H1 (cell line): ENCODE measurements at regions not wholly inside any gene's neighbourhood (a gene's known extent, or its start where the extent isn't known, plus 50 kb on each side); places are given as distances from the start of the nearest gene placed in this dataset.

ENCODE experiments used
- CTCF ChIA-PET: fragments of 300-600 bp; sonication (Branson Sonifier 250); formaldehyde crosslinking; loops from one replicate; lab custom pipeline; 2021; ENCODE audit not compliant: partially characterized antibody; lab: Charles Lee
- POLR2A ChIA-PET: fragments of 300-600 bp; sonication (Branson Sonifier 250); formaldehyde crosslinking; loops from one replicate; lab custom pipeline; 2021; ENCODE audit warnings: inconsistent platforms; ENCODE audit not compliant: partially characterized antibody; lab: Charles Lee
- DNase-seq, 2 experiments: peaks; one replicate each; pipeline versions ENCODE4 v3.0.0 to v3.0.0-alpha.2; 2010 to 2022; ENCODE audit warnings: low spot score in 2 of 2, low read depth in 1 of 2, mixed read lengths in 1 of 2
- FAIRE-seq: peaks from 2 replicates; lab custom pipeline; 2011; peaks lifted over from hg19 to GRCh38; lab: Jason Lieb, UNC
- H2AFZ ChIP-seq: 2 replicates; pipeline ENCODE4 v1.8.1; 2012; ENCODE audit warnings: low read length, inconsistent platforms
- H2AK5ac ChIP-seq: 2 replicates; pipeline ENCODE4 v1.6.1; 2013; ENCODE audit warnings: low read depth, low read length
- H2BK120ac ChIP-seq: replicated peaks from 2 replicates; pipeline ENCODE3; 2013; ENCODE audit warnings: low read depth, low read length, inconsistent platforms
- H2BK12ac ChIP-seq: 2 replicates; pipeline ENCODE4 v1.6.1; 2013; ENCODE audit warnings: low read depth, low read length
- H2BK15ac ChIP-seq: 2 replicates; pipeline ENCODE4 v1.6.1; 2013; ENCODE audit warnings: low read length
- H2BK20ac ChIP-seq: 2 replicates; pipeline ENCODE4 v1.6.1; 2013; ENCODE audit warnings: low read length
- H2BK5ac ChIP-seq: 2 replicates; pipeline ENCODE4 v1.6.1; 2013; ENCODE audit warnings: low read depth, low read length
- H3K14ac ChIP-seq: 2 replicates; pipeline ENCODE4 v1.6.1; 2013; ENCODE audit warnings: inconsistent platforms; ENCODE audit not compliant: insufficient read length
- H3K18ac ChIP-seq: 2 replicates; pipeline ENCODE4 v1.6.1; 2013; ENCODE audit warnings: low read length; ENCODE audit errors: extremely low read depth
- H3K23ac ChIP-seq: 2 replicates; pipeline ENCODE4 v1.6.1; 2013; ENCODE audit warnings: inconsistent platforms; ENCODE audit not compliant: insufficient read length
- H3K23me2 ChIP-seq: 2 replicates; pipeline ENCODE4 v1.6.1; 2013; ENCODE audit warnings: low read depth, low read length
- H3K27ac ChIP-seq: 2 replicates; pipeline ENCODE4 v1.6.1; 2011; ENCODE audit warnings: low read depth, low read length, inconsistent platforms
- H3K27me3 ChIP-seq, 4 experiments: replicated peaks in 1 of 4; 1 replicate in 1 of 4; 2 replicates in 3 of 4; pipeline versions ENCODE4 v1.6.1 to v1.8.1; 2011 to 2013; ENCODE audit warnings: low read length in 3 of 4, mild to moderate bottlenecking in 3 of 4, inconsistent platforms in 2 of 4, mixed read lengths in 2 of 4, moderate library complexity in 1 of 4; ENCODE audit not compliant: control insufficient read depth in 3 of 4, insufficient read depth in 3 of 4; ENCODE audit errors: extremely low read depth in 1 of 4
- H3K36me3 ChIP-seq, 4 experiments: 2 replicates each; pipeline versions ENCODE4 v1.6.1 to v1.8.1; 2011 to 2013; ENCODE audit warnings: mild to moderate bottlenecking in 4 of 4, low read length in 3 of 4, moderate library complexity in 2 of 4, control low read depth in 1 of 4, inconsistent platforms in 1 of 4; ENCODE audit not compliant: insufficient read depth in 4 of 4, control insufficient read depth in 2 of 4
- H3K4ac ChIP-seq: replicated peaks from 2 replicates; pipeline ENCODE3; 2013; ENCODE audit warnings: low read length, low read depth, mixed read lengths, inconsistent platforms; ENCODE audit not compliant: insufficient read length
- H3K4me1 ChIP-seq, 4 experiments: replicated peaks in 1 of 4; 1 replicate in 1 of 4; 2 replicates in 3 of 4; pipeline versions ENCODE4 v1.6.1 to v1.8.1; 2011 to 2013; ENCODE audit warnings: low read length in 3 of 4, inconsistent platforms in 2 of 4, mixed read lengths in 1 of 4; ENCODE audit not compliant: insufficient read depth in 4 of 4, control insufficient read depth in 3 of 4
- H3K4me2 ChIP-seq, 2 experiments: 2 replicates each; pipeline versions ENCODE4 v1.6.1 to v1.8.1; 2011 to 2013; ENCODE audit warnings: low read depth in 2 of 2, low read length in 2 of 2, control low read depth in 1 of 2, inconsistent platforms in 1 of 2, mild to moderate bottlenecking in 1 of 2; ENCODE audit not compliant: insufficient read depth in 1 of 2
- H3K4me3 ChIP-seq, 4 experiments: fragments of 200-600, 300-600 bp in 1 of 4; sonication (generic), shearing (Covaris generic), sonication (Bioruptor Twin) in 1 of 4; 2 replicates each; pipeline versions ENCODE4 v1.5.1 to v1.8.1; 2011 to 2016; ENCODE audit warnings: low read length in 4 of 4, low read depth in 3 of 4, control low read depth in 2 of 4, inconsistent platforms in 2 of 4, mild to moderate bottlenecking in 2 of 4, mixed read lengths in 1 of 4, moderate library complexity in 1 of 4; ENCODE audit not compliant: insufficient read depth in 2 of 4; ENCODE audit errors: extremely low read depth in 1 of 4
- H3K56ac ChIP-seq: replicated peaks from 2 replicates; pipeline ENCODE3; 2013; ENCODE audit warnings: low read depth, mild to moderate bottlenecking, mixed read lengths, low read length, inconsistent platforms; ENCODE audit not compliant: insufficient read length
- H3K79me1 ChIP-seq: 2 replicates; pipeline ENCODE4 v1.6.1; 2013; ENCODE audit warnings: low read depth, low read length, control low read depth
- H3K79me2 ChIP-seq, 2 experiments: 2 replicates each; pipeline versions ENCODE4 v1.6.1 to v1.8.1; 2012 to 2013; ENCODE audit warnings: low read length in 2 of 2, mild to moderate bottlenecking in 2 of 2, inconsistent platforms in 1 of 2; ENCODE audit not compliant: insufficient read depth in 2 of 2, control insufficient read depth in 1 of 2
- H3K9ac ChIP-seq, 4 experiments: replicated peaks in 1 of 4; 1 replicate in 1 of 4; 2 replicates in 3 of 4; pipeline versions ENCODE4 v1.6.1 to v1.8.1; 2011 to 2013; ENCODE audit warnings: low read depth in 3 of 4, low read length in 3 of 4, control low read depth in 2 of 4, mild to moderate bottlenecking in 2 of 4, moderate library complexity in 2 of 4, inconsistent platforms in 1 of 4; ENCODE audit errors: extremely low read depth in 1 of 4
- H3K9me3 ChIP-seq, 2 experiments: 2 replicates each; pipeline versions ENCODE4 v1.6.1 to v1.8.1; 2012 to 2013; ENCODE audit warnings: mild to moderate bottlenecking in 2 of 2, moderate library complexity in 2 of 2, control low read depth in 1 of 2, inconsistent platforms in 1 of 2, low read depth in 1 of 2, low read length in 1 of 2, mixed read lengths in 1 of 2; ENCODE audit not compliant: insufficient read depth in 2 of 2
- H4K20me1 ChIP-seq, 2 experiments: replicated peaks in 1 of 2; 2 replicates each; pipeline versions ENCODE3 to v1.8.1; 2011 to 2013; ENCODE audit warnings: inconsistent platforms in 2 of 2, low read length in 2 of 2, mild to moderate bottlenecking in 1 of 2; ENCODE audit not compliant: insufficient read depth in 2 of 2, control insufficient read depth in 1 of 2
- H4K5ac ChIP-seq: 2 replicates; pipeline ENCODE4 v1.6.1; 2013; ENCODE audit warnings: low read length, low read depth, mixed read lengths, inconsistent platforms; ENCODE audit not compliant: insufficient read length
- H4K8ac ChIP-seq: 2 replicates; pipeline ENCODE4 v1.8.0; 2013; ENCODE audit warnings: mild to moderate bottlenecking, moderate library complexity, low read length, inconsistent platforms; ENCODE audit not compliant: insufficient read depth; ENCODE audit errors: extremely low read depth
- H4K91ac ChIP-seq: replicated peaks from 2 replicates; pipeline ENCODE3; 2013; ENCODE audit warnings: low read length, mixed read lengths, inconsistent platforms; ENCODE audit not compliant: insufficient read length
- CBX8 ChIP-seq: fragments of 300-800, 300-1000 bp; sonication (generic); IDR thresholded peaks from 2 replicates; pipeline ENCODE4 v1.7.1; 2016; ENCODE audit warnings: low read depth, low read length, borderline replicate concordance
- CHD2 ChIP-seq: IDR thresholded peaks from 2 replicates; pipeline ENCODE4 v1.6.1; 2012; ENCODE audit warnings: low read length, improper control_type of control experiment
- HDAC2 ChIP-seq, 2 experiments: fragments of 300-600 bp in 1 of 2; sonication (generic) in 1 of 2; IDR thresholded peaks; 2 replicates each; pipeline ENCODE4 v1.6.1; 2011 to 2012; ENCODE audit warnings: low read depth in 2 of 2, low read length in 2 of 2, mild to moderate bottlenecking in 2 of 2, moderate library complexity in 2 of 2, borderline replicate concordance in 1 of 2, inconsistent platforms in 1 of 2
- KDM1A ChIP-seq: fragments of 200-600, 300-600 bp; sonication (generic); IDR thresholded peaks from 2 replicates; pipeline ENCODE4 v1.7.1; 2016; ENCODE audit warnings: mild to moderate bottlenecking, low read length, borderline replicate concordance
- MAFK ChIP-seq: IDR thresholded peaks from 2 replicates; pipeline ENCODE4 v1.6.1; 2012; ENCODE audit warnings: low read depth, mild to moderate bottlenecking, improper control_type of control experiment, low read length
- NRF1 ChIP-seq: IDR thresholded peaks from 2 replicates; pipeline ENCODE4 v1.6.1; 2011; ENCODE audit warnings: mild to moderate bottlenecking, low read depth, low read length, improper control_type of control experiment
- RXRA ChIP-seq: IDR thresholded peaks from 2 replicates; pipeline ENCODE4 v1.6.1; 2011; ENCODE audit warnings: low read depth, mild to moderate bottlenecking, low read length, moderate library complexity; ENCODE audit not compliant: insufficient read depth
- SIRT6 ChIP-seq: IDR thresholded peaks from one replicate; pipeline ENCODE4 v1.7.1; 2012; ENCODE audit warnings: low read length, inconsistent platforms
- SP4 ChIP-seq: IDR thresholded peaks from 2 replicates; pipeline ENCODE4 v1.6.1; 2012; ENCODE audit warnings: low read length, inconsistent platforms
- SUZ12 ChIP-seq: fragments of 200-600 bp; sonication (generic); IDR thresholded peaks from 2 replicates; pipeline ENCODE4 v1.6.1; 2012; ENCODE audit warnings: mild to moderate bottlenecking, inconsistent platforms, low read length, moderate library complexity, mixed read lengths
- TCF12 ChIP-seq: IDR thresholded peaks from 2 replicates; pipeline ENCODE4 v1.6.1; 2011; ENCODE audit warnings: low read depth, mild to moderate bottlenecking, low read length
- TEAD4 ChIP-seq: IDR thresholded peaks from 2 replicates; pipeline ENCODE4 v1.6.1; 2012; ENCODE audit warnings: low read depth, low read length, inconsistent platforms, mixed read lengths
- ZNF274 ChIP-seq: IDR thresholded peaks from 2 replicates; pipeline ENCODE4 v1.7.0; 2012; ENCODE audit warnings: low read length, borderline replicate concordance; ENCODE audit errors: extremely low read depth
- WGBS, 2 experiments: shearing (Covaris generic) in 1 of 2; methylation state at CpG; one replicate each; pipeline versions ENCODE4 v1.1.6 to v1.1.7; 2013 to 2015; ENCODE audit warnings: low lambda C conversion rate in 2 of 2, mixed read lengths in 2 of 2, inconsistent platforms in 1 of 2, low coverage in 1 of 2, missing lambda C conversion rate in 1 of 2; ENCODE audit not compliant: insufficient replicate concordance in 2 of 2, insufficient coverage in 1 of 2, insufficient read length in 1 of 2; ENCODE audit errors: extremely low coverage in 1 of 2, missing lambda C conversion rate in 1 of 2; 5-methylcytosine and 5-hydroxymethylcytosine counted together
- TF ChIP-seq, protein P1 (sequence below): IDR thresholded peaks from 2 replicates; pipeline ENCODE4 v1.6.1; 2011; ENCODE audit warnings: low read length, improper control_type of control experiment

DNA sequence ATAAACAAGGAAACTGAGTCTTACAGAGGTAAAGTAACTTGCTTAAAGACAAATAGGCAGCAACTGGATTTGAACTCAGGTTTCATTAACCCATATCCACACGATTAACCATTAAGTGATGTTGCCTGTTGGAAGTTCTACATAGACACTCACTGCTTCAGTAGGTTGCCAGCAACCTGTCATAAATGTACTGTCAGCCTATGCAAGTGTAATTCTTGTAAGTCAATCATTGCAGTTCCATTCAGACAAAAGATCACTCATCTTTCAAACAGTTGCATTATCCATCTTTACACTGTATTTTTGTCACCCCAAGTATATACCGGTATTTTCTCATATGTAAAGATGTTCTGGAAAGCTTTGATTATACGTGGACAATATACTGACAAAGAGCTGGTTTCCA, 676.9 kb upstream of the PCDH20 start:
- H3K9me3 ChIP-seq: no peaks in the 10 kb centered on the region
- H4K91ac ChIP-seq: no peak overlapping the region
- H4K5ac ChIP-seq: no peak overlapping the region
- no peak overlapping the region for H3K14ac ChIP-seq
- no peaks in the 10 kb centered on the region for H3K36me3 ChIP-seq
- no peak overlapping the region for H2BK5ac ChIP-seq
- no peak for FAIRE-seq
- H3K4me1 ChIP-seq: no peaks in the 10 kb centered on the region
- H3K23me2 ChIP-seq: no peaks in the 10 kb centered on the region
- H2BK20ac ChIP-seq: no peak overlapping the region
- no peak overlapping the region for H2BK120ac ChIP-seq
- H2AK5ac ChIP-seq: no peak overlapping the region
- no peaks in the 10 kb centered on the region for H4K20me1 ChIP-seq
- H2BK15ac ChIP-seq: no peak overlapping the region
- H2AFZ ChIP-seq: no peak overlapping the region
- no peak overlapping the region for H3K4me2 ChIP-seq
- H3K79me2 ChIP-seq: no peaks in the 10 kb centered on the region
- H3K79me1 ChIP-seq: no peaks in the 10 kb centered on the region
- DNase-seq: no peak
- H3K56ac ChIP-seq: no peak overlapping the region
- H3K9ac ChIP-seq: no peak overlapping the region
- no peak overlapping the region for H2BK12ac ChIP-seq
- ChIA-PET CTCF (no interaction called here), POLR2A (no interaction called here)
- H3K18ac ChIP-seq: no peak overlapping the region
- H3K27ac ChIP-seq: no peak overlapping the region
- H3K23ac ChIP-seq: no peak overlapping the region
- no peak overlapping the region for H3K4me3 ChIP-seq
- H4K8ac ChIP-seq: no peak overlapping the region
- WGBS, 2 experiments: 83% methylated on average over 3 of the region's 3 CpGs; no CpG with 5 or more reads in 1 of the 2 experiments
- no peaks in the 10 kb centered on the region for H3K27me3 ChIP-seq
- no peak for TF ChIP-seq TEAD4
- TF ChIP-seq CHD2: no peak
- no peak for TF ChIP-seq KDM1A
- no peak for TF ChIP-seq SP4
- no peak for TF ChIP-seq SIRT6
- TF ChIP-seq CBX8: no peak
- no peak for TF ChIP-seq NRF1
- no peak for TF ChIP-seq ZNF274
- TF ChIP-seq HDAC2 (IDR thresholded peaks at IDR 0.05; ENCODE audit: borderline replicate concordance in 1 of 2, low read depth in 2 of 2, low read length in 2 of 2): no peak
- TF ChIP-seq SUZ12: no peak
- TF ChIP-seq MAFK: no peak
- no peak for TF ChIP-seq RXRA
- TF ChIP-seq, protein P1, sequence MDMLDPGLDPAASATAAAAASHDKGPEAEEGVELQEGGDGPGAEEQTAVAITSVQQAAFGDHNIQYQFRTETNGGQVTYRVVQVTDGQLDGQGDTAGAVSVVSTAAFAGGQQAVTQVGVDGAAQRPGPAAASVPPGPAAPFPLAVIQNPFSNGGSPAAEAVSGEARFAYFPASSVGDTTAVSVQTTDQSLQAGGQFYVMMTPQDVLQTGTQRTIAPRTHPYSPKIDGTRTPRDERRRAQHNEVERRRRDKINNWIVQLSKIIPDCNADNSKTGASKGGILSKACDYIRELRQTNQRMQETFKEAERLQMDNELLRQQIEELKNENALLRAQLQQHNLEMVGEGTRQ: no peak
- TF ChIP-seq TCF12: no peak
- no peak overlapping the region for H3K4ac ChIP-seq
